HL-60/S4 (cell line): ENCODE measurements at regions not wholly inside any gene's neighbourhood (a gene's known extent, or its start where the extent isn't known, plus 50 kb on each side); places are given as distances from the start of the nearest gene placed in this dataset.
"Not testable (repeated sequence)": the region's sequence is repeated elsewhere in the genome, so short reads cannot be mapped to it uniquely, and the experiment has no call there.

Source experiments
- in situ Hi-C: fragments of 300-500 bp; cut with MboI; formaldehyde crosslinking; loops from 2 replicates; pipeline ENCODE4 v1.14.3; 2022; ENCODE audit warnings: low sequenced_read_pairs

- in situ Hi-C loops: not testable (repeated sequence)
Observed at GRCh38 chr3:176016203-176016602, 1157.1 kb downstream of the NAALADL2 start.

GRCh38 chr3:176015228-176015627 is 1156.1 kb downstream of the NAALADL2 start:
- in situ Hi-C loops: not testable (repeated sequence)

DNA sequence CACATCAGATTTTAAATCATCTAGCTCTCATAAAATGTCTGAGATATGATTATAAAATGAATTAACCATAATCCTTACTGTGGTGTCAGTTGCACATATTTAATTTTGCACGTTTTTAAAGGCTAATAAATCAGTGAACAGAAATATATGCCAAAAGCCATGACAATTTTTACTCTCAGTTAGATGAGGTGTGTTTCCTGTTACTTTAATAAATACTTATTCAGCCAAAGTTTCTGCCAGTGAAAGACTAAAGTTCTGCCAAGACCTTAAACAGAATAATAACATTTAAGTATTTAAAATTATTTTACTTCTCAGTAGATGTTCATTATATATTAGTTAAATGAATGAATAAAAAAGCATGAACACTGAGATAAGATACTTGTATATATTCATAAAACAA is 1150.1 kb downstream of the NAALADL2 start:
- in situ Hi-C loops: no loop called here

DNA sequence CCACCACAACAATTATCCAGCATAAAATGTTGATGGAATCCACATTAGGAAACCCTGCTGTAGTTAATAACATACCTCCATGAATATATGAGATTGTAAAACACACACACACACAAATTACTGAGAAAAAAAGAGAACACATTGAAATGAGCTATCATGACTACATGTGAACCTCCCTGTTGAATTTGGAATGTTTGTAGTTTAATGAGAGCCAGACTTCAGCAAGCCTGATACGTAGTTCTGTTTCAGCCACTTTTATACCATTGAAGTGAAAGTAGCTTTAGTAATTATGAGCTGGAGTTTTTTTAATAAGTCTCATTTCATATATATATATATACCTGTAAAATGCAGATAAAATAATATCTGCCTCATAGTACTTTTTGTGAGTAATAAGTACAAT is 1146.4 kb downstream of the NAALADL2 start:
- in situ Hi-C loops: no loop called here

DNA sequence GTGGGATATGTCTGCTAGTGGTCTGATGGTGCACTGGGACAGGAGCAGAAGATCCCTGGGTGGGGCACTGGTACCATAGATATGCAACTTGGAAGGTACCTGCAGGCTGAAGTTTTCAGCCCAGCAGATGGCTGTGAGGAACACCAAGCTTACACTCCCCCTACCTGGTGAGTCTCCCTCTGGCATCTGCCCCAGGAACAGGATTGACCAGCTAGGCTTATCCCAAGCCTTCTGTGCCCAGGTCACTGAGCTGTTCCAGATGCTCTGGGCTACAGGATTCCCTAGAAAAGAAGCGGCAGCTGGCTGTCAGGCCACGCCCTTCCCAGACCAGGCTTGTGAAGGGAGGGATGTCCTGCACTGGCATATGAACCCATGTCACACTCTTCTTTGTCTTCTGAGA is 1130.0 kb downstream of the NAALADL2 start:
- in situ Hi-C loops: no loop called here

DNA sequence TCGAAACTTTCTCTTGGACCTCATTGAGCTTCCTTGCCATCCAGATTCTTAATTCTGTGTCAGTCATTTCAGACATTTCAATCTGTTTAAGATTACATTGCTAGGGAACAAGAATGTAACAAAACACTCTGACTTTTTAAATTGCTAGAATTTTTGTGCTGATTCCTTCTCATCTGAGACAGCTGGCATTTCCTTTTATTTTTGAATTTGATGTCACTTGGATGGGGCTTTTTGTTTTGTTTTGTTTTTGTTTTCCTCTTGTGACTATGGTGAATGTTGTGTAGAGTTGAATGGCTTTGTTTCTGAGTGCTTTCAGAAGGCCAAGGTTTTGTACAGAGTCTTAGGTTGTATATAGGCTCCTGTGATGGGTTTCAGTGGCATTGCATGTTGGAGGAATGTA is 1129.3 kb downstream of the NAALADL2 start:
- in situ Hi-C loops: no loop called here

DNA sequence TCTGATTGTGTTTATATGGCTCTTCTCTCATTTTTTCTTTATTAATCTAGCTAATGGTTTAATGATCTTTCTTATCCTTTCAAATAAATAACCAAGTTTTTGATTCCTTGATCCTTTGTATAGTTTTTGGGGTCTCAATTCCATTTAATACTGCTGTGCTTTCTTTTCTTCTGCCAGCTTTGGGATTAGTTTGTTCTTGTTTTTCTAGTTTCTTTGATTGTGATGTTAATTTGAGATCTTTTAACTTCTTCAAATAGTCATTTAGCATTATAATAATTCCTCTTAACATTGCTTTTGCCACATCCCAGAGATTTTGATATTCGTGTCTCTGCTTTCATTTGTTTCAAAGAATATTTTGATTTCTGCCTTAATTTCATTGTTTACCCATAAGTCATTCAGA is 1126.6 kb downstream of the NAALADL2 start:
- in situ Hi-C loops: no loop called here

DNA sequence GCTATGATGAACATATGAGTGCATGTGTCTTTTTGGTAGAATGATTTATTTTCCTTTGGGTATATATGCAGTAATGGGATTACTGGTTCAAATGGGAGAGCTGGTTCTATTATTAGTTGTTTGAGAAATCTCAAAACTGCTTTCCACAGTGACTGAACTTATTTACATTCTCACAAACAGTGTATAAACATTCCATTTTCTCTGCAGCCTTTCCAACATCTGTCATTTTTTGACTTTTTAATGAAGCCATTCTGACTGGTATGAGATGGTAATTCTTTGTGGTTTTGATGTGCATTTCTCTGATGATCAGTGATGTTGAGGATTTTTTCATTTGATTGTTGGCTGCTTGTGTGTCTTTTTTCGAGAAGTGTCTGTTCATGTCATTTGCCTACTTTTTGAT is 1124.2 kb downstream of the NAALADL2 start:
- in situ Hi-C loops: no loop called here

- in situ Hi-C loops: no loop called here
Observed at GRCh38 chr3:175980486-175981090, 1121.5 kb downstream of the NAALADL2 start.

- in situ Hi-C loops: no loop called here
Observed at GRCh38 chr3:175977968-175978752, 1119.0 kb downstream of the NAALADL2 start.

DNA sequence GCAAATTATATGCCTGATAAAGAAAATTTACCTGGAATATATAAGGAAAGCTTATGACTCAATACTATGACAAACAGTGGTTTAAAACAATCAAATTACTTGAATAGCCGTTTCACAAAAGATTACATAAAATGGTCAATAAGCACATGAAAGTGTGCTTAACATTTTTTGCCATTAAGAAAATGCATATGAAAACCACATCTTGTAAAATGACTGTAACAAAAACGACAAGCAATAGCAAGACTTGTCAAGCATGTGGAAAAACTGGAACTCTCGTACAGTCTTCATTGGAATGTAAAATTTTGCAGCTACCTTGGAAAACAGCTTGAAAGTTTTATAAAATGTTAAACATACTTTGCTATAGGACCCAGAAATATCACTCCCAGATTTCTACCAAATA is 1110.3 kb downstream of the NAALADL2 start:
- in situ Hi-C loops: no loop called here

- in situ Hi-C loops: no loop called here
Observed at GRCh38 chr3:175965036-175965435, 1105.9 kb downstream of the NAALADL2 start.

DNA sequence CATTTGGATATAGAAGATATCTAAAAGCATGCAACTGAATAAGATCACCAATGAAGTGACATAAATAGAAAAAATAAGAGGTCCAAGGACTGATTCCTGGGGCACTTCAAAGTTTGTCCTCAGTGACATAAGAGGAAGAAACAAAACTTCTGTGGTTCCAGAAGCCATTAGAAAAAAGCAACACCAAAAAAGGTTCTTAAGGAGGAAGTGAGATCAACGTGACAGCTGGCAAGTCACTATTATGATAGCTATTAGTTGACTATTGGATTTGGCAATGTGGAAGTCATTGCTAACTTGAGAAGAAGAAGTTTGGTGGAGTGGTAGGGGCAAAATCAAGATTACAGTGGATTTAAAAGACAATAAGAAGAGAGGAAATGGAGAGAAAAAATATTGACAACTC is 1098.3 kb downstream of the NAALADL2 start:
- in situ Hi-C loops: no loop called here

- in situ Hi-C loops: no loop called here
Observed at GRCh38 chr3:175956964-175957363, 1097.8 kb downstream of the NAALADL2 start.

GRCh38 chr3:175951047-175951694 is 1092.0 kb downstream of the NAALADL2 start:
- in situ Hi-C loops: no loop called here

DNA sequence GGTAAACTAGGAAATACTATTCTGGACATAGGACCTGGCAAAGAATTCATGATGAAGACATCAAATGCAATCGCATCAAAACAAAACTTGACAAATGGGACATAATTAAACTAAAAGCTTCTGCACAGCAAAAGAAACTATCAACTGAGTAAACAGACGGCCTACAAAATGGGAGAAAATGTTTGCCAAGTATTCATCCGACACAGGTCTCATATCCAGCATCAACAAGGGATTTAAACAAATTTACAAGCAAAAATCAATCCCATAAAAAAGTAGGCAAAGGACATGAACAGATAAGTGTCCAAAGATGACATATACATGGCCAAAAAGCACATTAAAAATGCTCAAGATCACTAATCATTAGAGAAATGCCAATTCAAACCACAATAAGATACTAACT is 1088.9 kb downstream of the NAALADL2 start:
- in situ Hi-C loops: no loop called here

DNA sequence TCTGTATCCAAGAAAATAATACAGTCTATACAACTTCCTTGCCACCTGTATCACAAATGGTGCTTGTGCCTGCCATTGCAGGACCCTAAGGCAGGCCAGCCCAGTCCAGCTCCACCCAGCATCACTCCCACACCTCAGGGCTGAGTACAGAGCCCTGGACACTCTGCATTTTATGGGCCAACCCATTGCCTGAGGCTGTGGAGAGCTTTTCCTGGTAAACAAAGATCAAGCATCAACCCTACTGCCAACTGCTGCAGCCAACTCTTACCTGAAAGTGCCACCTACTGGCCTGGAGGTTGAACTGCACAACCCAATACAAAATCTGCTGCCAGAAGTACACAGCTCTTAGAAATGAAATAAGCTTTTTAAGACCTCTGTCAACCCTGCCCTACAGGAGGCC is 1082.2 kb downstream of the NAALADL2 start:
- in situ Hi-C loops: no loop called here

DNA sequence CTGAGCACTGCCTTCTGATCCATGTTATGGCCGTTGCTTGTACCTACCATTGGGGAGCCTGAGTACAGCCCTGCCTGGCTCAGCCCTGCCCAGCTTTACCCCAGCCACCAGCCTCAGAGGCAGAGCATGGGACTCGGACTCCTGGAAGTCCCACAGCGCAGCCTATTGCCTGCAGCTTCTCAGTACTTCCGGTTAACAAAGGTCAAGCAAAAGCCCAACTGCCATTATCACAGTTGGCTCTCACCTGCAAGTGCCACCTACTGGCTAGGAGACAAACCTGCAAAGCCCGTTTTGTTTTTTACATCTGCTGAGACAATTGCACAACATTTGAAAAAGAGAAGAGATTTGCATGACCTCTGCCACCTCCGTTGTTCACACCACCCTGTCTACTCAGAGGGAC is 1081.7 kb downstream of the NAALADL2 start:
- in situ Hi-C loops: no loop called here

- in situ Hi-C loops: no loop called here
Observed at GRCh38 chr3:175940243-175940642, 1081.1 kb downstream of the NAALADL2 start.

DNA sequence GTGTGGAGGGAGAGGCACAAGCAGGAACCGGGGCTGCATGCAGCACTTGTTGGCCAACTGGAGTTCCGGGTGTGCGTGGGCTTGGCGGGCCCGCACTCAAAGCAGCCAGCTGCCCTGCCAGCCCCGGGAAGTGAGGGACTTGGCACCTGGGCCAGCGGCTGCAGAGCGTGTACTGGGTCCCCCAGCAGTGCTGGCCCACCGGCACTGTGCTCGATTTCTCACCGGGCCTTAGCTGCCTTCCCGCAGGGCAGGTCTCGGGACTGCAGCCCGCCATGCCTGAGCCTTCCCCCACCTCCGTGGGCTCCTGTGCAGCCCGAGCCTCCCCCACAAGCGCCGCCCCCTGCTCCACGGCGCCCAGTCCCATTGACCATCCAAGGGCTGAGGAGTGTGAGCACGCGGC is 1078.2 kb downstream of the NAALADL2 start:
- in situ Hi-C loops: not testable (repeated sequence)

GRCh38 chr3:175932586-175932985 is 1073.5 kb downstream of the NAALADL2 start:
- in situ Hi-C loops: no loop called here

- in situ Hi-C loops: no loop called here
Observed at GRCh38 chr3:175919133-175919532, 1060.0 kb downstream of the NAALADL2 start.
